ENCODE measurements at regions not wholly inside any gene's neighbourhood (a gene's known extent, or its start where the extent isn't known, plus 50 kb on each side); places are given as distances from the start of the nearest gene placed in this dataset.

DNA sequence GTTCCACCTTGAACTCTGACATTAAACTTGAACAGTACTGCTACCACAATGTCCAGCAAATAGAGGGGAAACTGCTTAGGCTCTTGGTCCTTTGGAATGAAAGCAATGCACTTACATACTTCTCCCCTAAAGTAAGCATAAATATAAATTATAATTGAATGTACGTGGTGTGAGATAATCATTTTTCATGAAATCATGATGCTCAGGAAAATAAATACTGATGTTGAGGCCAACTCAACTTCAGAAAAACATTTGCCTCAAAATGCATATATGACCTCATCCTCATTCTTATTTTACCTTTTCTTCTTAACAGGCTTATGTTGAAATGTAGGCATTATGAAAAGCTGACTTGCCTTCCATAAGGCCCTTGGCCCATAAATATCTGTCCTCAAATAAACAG, 166.3 kb downstream of the KDR start:
- TF ChIP-seq, protein P1, sequence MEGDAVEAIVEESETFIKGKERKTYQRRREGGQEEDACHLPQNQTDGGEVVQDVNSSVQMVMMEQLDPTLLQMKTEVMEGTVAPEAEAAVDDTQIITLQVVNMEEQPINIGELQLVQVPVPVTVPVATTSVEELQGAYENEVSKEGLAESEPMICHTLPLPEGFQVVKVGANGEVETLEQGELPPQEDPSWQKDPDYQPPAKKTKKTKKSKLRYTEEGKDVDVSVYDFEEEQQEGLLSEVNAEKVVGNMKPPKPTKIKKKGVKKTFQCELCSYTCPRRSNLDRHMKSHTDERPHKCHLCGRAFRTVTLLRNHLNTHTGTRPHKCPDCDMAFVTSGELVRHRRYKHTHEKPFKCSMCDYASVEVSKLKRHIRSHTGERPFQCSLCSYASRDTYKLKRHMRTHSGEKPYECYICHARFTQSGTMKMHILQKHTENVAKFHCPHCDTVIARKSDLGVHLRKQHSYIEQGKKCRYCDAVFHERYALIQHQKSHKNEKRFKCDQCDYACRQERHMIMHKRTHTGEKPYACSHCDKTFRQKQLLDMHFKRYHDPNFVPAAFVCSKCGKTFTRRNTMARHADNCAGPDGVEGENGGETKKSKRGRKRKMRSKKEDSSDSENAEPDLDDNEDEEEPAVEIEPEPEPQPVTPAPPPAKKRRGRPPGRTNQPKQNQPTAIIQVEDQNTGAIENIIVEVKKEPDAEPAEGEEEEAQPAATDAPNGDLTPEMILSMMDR (IDR thresholded peaks at IDR 0.05), result no peak
- H3K27ac Mint-ChIP-seq, result no peak overlapping the region
- H3K27me3 Mint-ChIP-seq, result peaks cover 3% of the 10 kb centered on the region
- ATAC-seq (ENCODE audit: low read depth) (no peak), DNase-seq (no peak)
- no peaks in the 10 kb centered on the region for H3K36me3 Mint-ChIP-seq (ENCODE audit: low read depth)
- H3K4me3 Mint-ChIP-seq, result no peak overlapping the region
- POLR2A ChIA-PET, result no interaction called here
- CTCF ChIA-PET, result no interaction called here
- intact Hi-C loops (cut with micrococcal nuclease), result no loop called here
- H3K9me3 Mint-ChIP-seq, result no peaks in the 10 kb centered on the region
- H3K4me1 Mint-ChIP-seq, result no peaks in the 10 kb centered on the region

DNA sequence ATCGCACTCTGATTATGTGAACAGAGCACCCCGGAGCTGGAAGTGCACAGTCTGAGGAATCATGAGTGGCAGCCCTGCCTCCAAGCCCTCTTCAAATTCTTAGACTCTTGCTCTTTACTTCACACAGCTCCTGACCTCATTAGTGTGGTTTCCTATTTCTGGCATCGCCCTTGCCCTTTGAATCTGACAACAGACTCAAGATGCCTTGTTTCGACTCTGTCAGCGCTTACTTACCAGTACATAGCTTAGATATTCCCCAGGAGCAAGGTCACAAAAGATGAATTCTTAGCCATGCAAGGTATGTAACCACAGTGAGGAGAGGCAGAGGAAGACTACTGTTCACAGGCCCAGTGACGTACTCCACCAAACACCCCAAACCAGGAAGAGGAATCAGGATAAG, 167.2 kb downstream of the KDR start:
- ChIA-PET CTCF (no interaction called here), POLR2A (no interaction called here)
- H3K36me3 Mint-ChIP-seq (ENCODE audit: low read depth), result no peaks in the 10 kb centered on the region
- TF ChIP-seq, protein P1 (IDR thresholded peaks at IDR 0.05), result no peak
- ATAC-seq (ENCODE audit: low read depth) (no peak), DNase-seq (no peak)
- no peak overlapping the region for H3K4me3 Mint-ChIP-seq
- H3K27ac Mint-ChIP-seq, result no peak overlapping the region
- peaks cover 5% of the 10 kb centered on the region for H3K27me3 Mint-ChIP-seq
- H3K4me1 Mint-ChIP-seq, result no peaks in the 10 kb centered on the region
- no peaks in the 10 kb centered on the region for H3K9me3 Mint-ChIP-seq
- intact Hi-C loops (cut with micrococcal nuclease), result no loop called here

DNA sequence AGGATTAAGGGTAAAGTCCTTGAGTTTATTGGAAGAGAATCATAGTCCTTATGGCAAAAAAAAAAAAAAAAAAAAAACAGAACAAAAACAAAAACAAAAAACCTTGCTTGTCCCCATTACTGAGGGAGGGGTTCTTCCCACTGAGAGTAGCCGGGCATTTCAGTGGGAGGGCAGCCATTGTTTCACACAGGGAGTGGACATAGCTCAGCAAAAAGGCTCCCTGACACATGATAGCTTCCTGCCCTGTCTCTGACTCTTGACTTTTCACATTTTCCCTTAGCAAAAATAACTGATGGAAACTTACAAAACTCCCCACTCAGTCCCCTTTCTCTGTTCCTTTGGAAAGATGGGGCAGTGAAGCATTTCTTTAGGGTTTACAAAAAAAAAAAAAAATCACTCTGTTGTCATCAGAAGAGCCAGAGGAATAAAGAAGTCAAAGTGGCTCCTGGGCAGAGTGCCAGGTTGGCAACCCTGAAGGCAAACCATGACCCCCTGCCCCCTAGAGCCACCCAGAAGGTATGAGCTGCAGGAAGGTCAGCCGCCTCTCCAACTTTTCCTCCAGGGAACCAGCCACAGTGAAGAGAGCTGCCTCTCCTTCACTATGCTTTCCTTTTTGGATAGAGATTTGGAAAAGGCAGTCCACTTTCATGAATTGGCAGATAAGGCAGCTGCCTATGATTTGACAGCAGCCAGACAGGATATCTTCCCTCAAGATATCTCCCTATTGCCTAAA, 170.6 kb downstream of the KDR start:
- Mint-ChIP-seq H3K27ac (no peak overlapping the region), H3K9me3 (no peaks in the 10 kb centered on the region), H3K27me3 (peaks cover 2% of the 10 kb centered on the region), H3K4me3 (no peak overlapping the region), H3K4me1 (no peaks in the 10 kb centered on the region), H3K36me3 (ENCODE audit: low read depth) (no peaks in the 10 kb centered on the region)
- TF ChIP-seq, protein P1 (IDR thresholded peaks at IDR 0.05), result no peak
- POLR2A ChIA-PET, result no interaction called here
- intact Hi-C loops (cut with micrococcal nuclease), result no loop called here
- CTCF ChIA-PET, result no interaction called here
- DNase-seq (no peak), ATAC-seq (ENCODE audit: low read depth) (no peak)

DNA sequence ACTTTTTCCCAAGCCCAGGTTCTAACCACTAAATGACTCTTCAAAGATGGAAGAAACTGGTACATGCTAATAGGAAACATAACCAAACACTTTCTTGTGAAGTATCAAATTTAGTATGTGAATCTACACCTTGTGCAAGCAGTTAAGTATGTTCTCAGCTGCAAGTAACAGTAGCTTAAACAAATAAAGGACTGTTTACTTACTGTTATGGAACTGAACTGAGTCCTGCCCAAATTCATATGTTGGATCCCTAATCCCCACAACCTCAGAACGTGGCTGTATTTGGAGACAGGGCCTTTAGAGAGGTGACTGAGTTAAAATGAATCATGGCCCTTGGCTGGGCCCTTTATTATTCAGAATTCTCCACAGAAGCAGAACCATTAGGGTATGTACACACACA, 178.7 kb downstream of the KDR start:
- intact Hi-C loops (cut with micrococcal nuclease), result no loop called here
- Mint-ChIP-seq H3K27me3 (peaks cover 2% of the 10 kb centered on the region), H3K36me3 (ENCODE audit: low read depth) (no peaks in the 10 kb centered on the region), H3K9me3 (no peaks in the 10 kb centered on the region), H3K4me3 (no peak overlapping the region), H3K4me1 (peaks cover 22% of the 10 kb centered on the region), H3K27ac (no peak overlapping the region)
- ChIA-PET POLR2A (no interaction called here), CTCF (no interaction called here)
- no peak for DNase-seq
- ATAC-seq (ENCODE audit: low read depth), result no peak
- TF ChIP-seq, protein P1 (IDR thresholded peaks at IDR 0.05), result no peak

DNA sequence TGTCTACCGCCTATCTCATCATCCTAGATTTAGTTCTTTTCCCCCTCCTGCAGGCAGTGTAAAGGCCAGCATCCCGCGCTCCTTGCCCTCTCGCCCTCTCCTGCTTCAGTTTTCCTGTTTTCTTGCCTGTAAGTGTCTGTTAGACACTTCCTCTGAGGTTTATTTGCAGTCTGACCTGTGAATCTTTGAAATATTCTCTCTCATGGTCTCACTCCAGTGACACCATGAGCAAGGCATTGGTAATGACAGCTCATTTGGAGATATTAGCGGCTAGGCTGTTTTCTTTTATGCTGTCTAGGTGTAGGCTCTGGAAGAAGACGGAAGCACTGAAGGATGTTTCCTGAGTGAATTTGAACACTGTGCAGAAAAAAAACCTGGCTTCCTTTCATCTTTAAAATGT, 179.6 kb downstream of the KDR start:
- peaks cover 31% of the 10 kb centered on the region for H3K4me1 Mint-ChIP-seq
- CTCF ChIA-PET, result no interaction called here

More for the DNA sequence above, 179.6 kb downstream of the KDR start:
- H3K27me3 Mint-ChIP-seq, result peaks cover 2% of the 10 kb centered on the region
- no peaks in the 10 kb centered on the region for H3K9me3 Mint-ChIP-seq
- POLR2A ChIA-PET, result no interaction called here
- no peaks in the 10 kb centered on the region for H3K36me3 Mint-ChIP-seq (ENCODE audit: low read depth)
- ATAC-seq (ENCODE audit: low read depth) (no peak), DNase-seq (no peak)
- intact Hi-C loops (cut with micrococcal nuclease), result no loop called here
- no peak overlapping the region for H3K4me3 Mint-ChIP-seq
- TF ChIP-seq, protein P1 (IDR thresholded peaks at IDR 0.05), result no peak
- no peak overlapping the region for H3K27ac Mint-ChIP-seq

Data from activated B cell treated with CpG ODN at 0.5 μM for 24 hours (primary cell).